Liver (tissue), 3 donors: ENCODE measurements at regions not wholly inside any gene's neighbourhood (a gene's known extent, or its start where the extent isn't known, plus 50 kb on each side); places are given as distances from the start of the nearest gene placed in this dataset.

ENCODE experiments used
- FOXA1 ChIP-seq: IDR thresholded peaks from 2 replicates; pipeline ENCODE4 v1.6.1; 2016; ENCODE audit warnings: antibody characterized with exemption
- NR2F2 ChIP-seq: IDR thresholded peaks from 2 replicates; pipeline ENCODE4 v1.6.1; 2016; ENCODE audit warnings: antibody characterized with exemption
- RAD21 ChIP-seq, 2 donors: IDR thresholded peaks; 2 replicates each; pipeline ENCODE4 v1.6.1; 2016; ENCODE audit warnings: antibody characterized with exemption in 2 of 2, mild to moderate bottlenecking in 2 of 2
- REST ChIP-seq: IDR thresholded peaks from 2 replicates; pipeline ENCODE4 v1.6.1; 2016; ENCODE audit warnings: antibody characterized with exemption, mild to moderate bottlenecking
- RXRA ChIP-seq, 2 donors: IDR thresholded peaks; 2 replicates each; pipeline ENCODE4 v1.6.1; 2017 to 2018; ENCODE audit warnings: antibody characterized with exemption in 2 of 2, mild to moderate bottlenecking in 1 of 2
- SP1 ChIP-seq: IDR thresholded peaks from 2 replicates; pipeline ENCODE4 v1.6.1; 2018; ENCODE audit warnings: antibody characterized with exemption, mild to moderate bottlenecking
- TAF1 ChIP-seq: conservative IDR thresholded peaks from 2 replicates; pipeline ENCODE4 v1.6.1; 2016; ENCODE audit warnings: antibody characterized with exemption, mild to moderate bottlenecking
- TF ChIP-seq, protein P1 (sequence below): fragments of 150-350 bp; IDR thresholded peaks from 2 replicates; pipeline ENCODE4 v1.5.1; 2017; ENCODE audit warnings: improper control_type of control experiment, low read depth, low read length; ENCODE audit not compliant: missing input control
- TF ChIP-seq, protein P2 (sequence below): IDR thresholded peaks from 2 replicates; pipeline ENCODE4 v1.6.1; 2016; ENCODE audit warnings: antibody characterized with exemption
- donor health status: healthy.
- donor health status: healthy.

DNA sequence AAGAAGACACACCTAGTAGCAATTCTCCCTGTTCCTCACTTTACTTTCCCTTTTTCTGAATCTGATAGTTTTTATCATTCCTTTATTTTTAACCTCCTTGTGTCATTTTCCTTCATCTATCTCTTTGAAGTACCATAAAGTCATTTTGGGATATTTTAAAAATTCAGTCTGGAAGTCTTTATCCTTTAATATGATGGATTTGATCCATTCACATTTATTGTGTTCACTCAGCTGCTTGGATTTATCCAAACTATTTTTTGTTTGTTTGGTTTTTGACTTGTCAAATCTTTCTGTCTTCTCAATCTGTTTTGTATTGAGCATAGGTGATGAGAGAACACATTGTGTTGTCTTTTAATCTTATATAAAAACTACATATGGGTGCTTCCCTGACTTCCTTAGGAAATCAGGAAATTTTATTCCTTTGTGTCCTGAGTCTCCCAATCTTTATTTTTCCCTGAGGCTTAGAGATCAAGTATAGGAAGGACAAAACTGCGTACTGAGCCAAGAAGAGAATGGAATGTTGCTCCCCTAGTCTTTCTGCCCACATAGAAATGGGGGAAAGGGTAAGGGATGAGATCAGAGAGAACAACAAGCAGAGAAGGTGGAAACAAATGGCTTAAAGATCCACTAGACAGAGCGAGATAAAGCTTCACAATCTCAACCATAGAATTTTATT, 132.7 kb upstream of the HABP2 start:
- TF ChIP-seq, protein P1, sequence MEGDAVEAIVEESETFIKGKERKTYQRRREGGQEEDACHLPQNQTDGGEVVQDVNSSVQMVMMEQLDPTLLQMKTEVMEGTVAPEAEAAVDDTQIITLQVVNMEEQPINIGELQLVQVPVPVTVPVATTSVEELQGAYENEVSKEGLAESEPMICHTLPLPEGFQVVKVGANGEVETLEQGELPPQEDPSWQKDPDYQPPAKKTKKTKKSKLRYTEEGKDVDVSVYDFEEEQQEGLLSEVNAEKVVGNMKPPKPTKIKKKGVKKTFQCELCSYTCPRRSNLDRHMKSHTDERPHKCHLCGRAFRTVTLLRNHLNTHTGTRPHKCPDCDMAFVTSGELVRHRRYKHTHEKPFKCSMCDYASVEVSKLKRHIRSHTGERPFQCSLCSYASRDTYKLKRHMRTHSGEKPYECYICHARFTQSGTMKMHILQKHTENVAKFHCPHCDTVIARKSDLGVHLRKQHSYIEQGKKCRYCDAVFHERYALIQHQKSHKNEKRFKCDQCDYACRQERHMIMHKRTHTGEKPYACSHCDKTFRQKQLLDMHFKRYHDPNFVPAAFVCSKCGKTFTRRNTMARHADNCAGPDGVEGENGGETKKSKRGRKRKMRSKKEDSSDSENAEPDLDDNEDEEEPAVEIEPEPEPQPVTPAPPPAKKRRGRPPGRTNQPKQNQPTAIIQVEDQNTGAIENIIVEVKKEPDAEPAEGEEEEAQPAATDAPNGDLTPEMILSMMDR = no peak
- TF ChIP-seq SP1 (no peak), FOXA1 (no peak), REST (no peak), RAD21 (IDR thresholded peaks at IDR 0.05) (no peak), NR2F2 (no peak), TAF1 (no peak), RXRA (IDR thresholded peaks at IDR 0.05) (no peak)
- TF ChIP-seq, protein P2, sequence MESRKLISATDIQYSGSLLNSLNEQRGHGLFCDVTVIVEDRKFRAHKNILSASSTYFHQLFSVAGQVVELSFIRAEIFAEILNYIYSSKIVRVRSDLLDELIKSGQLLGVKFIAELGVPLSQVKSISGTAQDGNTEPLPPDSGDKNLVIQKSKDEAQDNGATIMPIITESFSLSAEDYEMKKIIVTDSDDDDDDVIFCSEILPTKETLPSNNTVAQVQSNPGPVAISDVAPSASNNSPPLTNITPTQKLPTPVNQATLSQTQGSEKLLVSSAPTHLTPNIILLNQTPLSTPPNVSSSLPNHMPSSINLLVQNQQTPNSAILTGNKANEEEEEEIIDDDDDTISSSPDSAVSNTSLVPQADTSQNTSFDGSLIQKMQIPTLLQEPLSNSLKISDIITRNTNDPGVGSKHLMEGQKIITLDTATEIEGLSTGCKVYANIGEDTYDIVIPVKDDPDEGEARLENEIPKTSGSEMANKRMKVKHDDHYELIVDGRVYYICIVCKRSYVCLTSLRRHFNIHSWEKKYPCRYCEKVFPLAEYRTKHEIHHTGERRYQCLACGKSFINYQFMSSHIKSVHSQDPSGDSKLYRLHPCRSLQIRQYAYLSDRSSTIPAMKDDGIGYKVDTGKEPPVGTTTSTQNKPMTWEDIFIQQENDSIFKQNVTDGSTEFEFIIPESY = no peak
